H9 (cell line): ENCODE measurements at regions not wholly inside any gene's neighbourhood (a gene's known extent, or its start where the extent isn't known, plus 50 kb on each side); places are given as distances from the start of the nearest gene placed in this dataset.

ENCODE experiments used
- DNase-seq: peaks from one replicate; pipeline ENCODE4 v3.0.0-alpha.2; 2017
- H2AFZ ChIP-seq: one replicate; pipeline ENCODE4 v1.6.1; 2013; ENCODE audit warnings: mild to moderate bottlenecking, low read length, control low read depth, moderate library complexity
- H2AK5ac ChIP-seq: 2 replicates; pipeline ENCODE4 v1.6.1; 2013; ENCODE audit warnings: low read length, control low read depth, mixed read lengths; ENCODE audit not compliant: insufficient read length
- H2BK120ac ChIP-seq: one replicate; pipeline ENCODE4 v1.6.1; 2013; ENCODE audit warnings: low read depth, mild to moderate bottlenecking, low read length, control low read depth, inconsistent platforms; ENCODE audit not compliant: poor library complexity, severe bottlenecking
- H2BK12ac ChIP-seq: 2 replicates; pipeline ENCODE4 v1.6.1; 2013; ENCODE audit warnings: low read length, control low read depth, mixed read lengths, low read depth; ENCODE audit not compliant: insufficient read length
- H2BK15ac ChIP-seq: 2 replicates; pipeline ENCODE4 v1.6.1; 2013; ENCODE audit warnings: low read depth, low read length, control low read depth
- H2BK20ac ChIP-seq: one replicate; pipeline ENCODE4 v1.6.1; 2013; ENCODE audit warnings: low read depth, mild to moderate bottlenecking, low read length, control low read depth, inconsistent platforms; ENCODE audit not compliant: poor library complexity, severe bottlenecking
- H2BK5ac ChIP-seq: 2 replicates; pipeline ENCODE4 v1.6.1; 2013; ENCODE audit warnings: low read length, control low read depth, mixed read lengths; ENCODE audit not compliant: insufficient read length
- H3K14ac ChIP-seq: 2 replicates; pipeline ENCODE4 v1.6.1; 2013; ENCODE audit warnings: low read length, control low read depth; ENCODE audit not compliant: insufficient read depth
- H3K18ac ChIP-seq: 2 replicates; pipeline ENCODE4 v1.6.1; 2013; ENCODE audit warnings: low read depth, mild to moderate bottlenecking, mixed read lengths, low read length, control low read depth; ENCODE audit not compliant: insufficient read length
- H3K23ac ChIP-seq: 2 replicates; pipeline ENCODE4 v1.6.1; 2013; ENCODE audit warnings: low read length, control low read depth, mixed read lengths, low read depth; ENCODE audit not compliant: insufficient read length
- H3K23me2 ChIP-seq: 2 replicates; pipeline ENCODE4 v1.6.1; 2013; ENCODE audit warnings: low read depth, mild to moderate bottlenecking, mixed read lengths, low read length, control low read depth; ENCODE audit not compliant: insufficient read length, poor library complexity, severe bottlenecking
- H3K27ac ChIP-seq: 2 replicates; pipeline ENCODE4 v1.5.1; 2013; ENCODE audit warnings: low read length, control low read depth, mixed read lengths, low read depth; ENCODE audit not compliant: insufficient read length
- H3K27me3 ChIP-seq: 2 replicates; pipeline ENCODE4 v1.6.1; 2013; ENCODE audit warnings: low read length, control low read depth, inconsistent platforms; ENCODE audit not compliant: insufficient read depth
- H3K4ac ChIP-seq: 2 replicates; pipeline ENCODE4 v1.6.1; 2013; ENCODE audit warnings: low read depth, mild to moderate bottlenecking, control low read depth, inconsistent platforms, low read length, moderate library complexity
- H3K4me1 ChIP-seq: 2 replicates; pipeline ENCODE4 v1.6.1; 2013; ENCODE audit warnings: low read length, control low read depth, inconsistent platforms; ENCODE audit not compliant: insufficient read depth
- H3K4me2 ChIP-seq: 2 replicates; pipeline ENCODE4 v1.6.1; 2013; ENCODE audit warnings: low read length, control low read depth, mixed read lengths; ENCODE audit not compliant: insufficient read length, insufficient read depth
- H3K56ac ChIP-seq: 2 replicates; pipeline ENCODE4 v1.6.1; 2013; ENCODE audit warnings: low read depth, mild to moderate bottlenecking, mixed read lengths, low read length, control low read depth; ENCODE audit not compliant: insufficient read length
- H3K79me1 ChIP-seq: 2 replicates; pipeline ENCODE4 v1.6.1; 2013; ENCODE audit warnings: low read depth, mild to moderate bottlenecking, moderate library complexity, low read length, control low read depth, inconsistent platforms; ENCODE audit not compliant: insufficient read depth, poor library complexity, severe bottlenecking
- H3K79me2 ChIP-seq: 2 replicates; pipeline ENCODE4 v1.6.1; 2013; ENCODE audit warnings: low read length, control low read depth, inconsistent platforms; ENCODE audit not compliant: insufficient read depth
- H3K9ac ChIP-seq: 2 replicates; pipeline ENCODE4 v1.6.1; 2013; ENCODE audit warnings: low read length, control low read depth, mixed read lengths; ENCODE audit not compliant: insufficient read length; ENCODE audit errors: extremely low read depth
- H3K9me3 ChIP-seq: one replicate; pipeline ENCODE4 v1.6.1; 2013; ENCODE audit warnings: low read depth, low read length, inconsistent platforms; ENCODE audit not compliant: control insufficient read depth
- H3T11ph ChIP-seq: one replicate; pipeline ENCODE4 v1.6.1; 2013; ENCODE audit warnings: mild to moderate bottlenecking, low read length, control low read depth, inconsistent platforms
- H4K20me1 ChIP-seq: one replicate; pipeline ENCODE4 v1.6.1; 2013; ENCODE audit not compliant: control insufficient read depth, insufficient read length, insufficient read depth
- H4K5ac ChIP-seq: 2 replicates; pipeline ENCODE4 v1.6.1; 2013; ENCODE audit warnings: low read depth, mild to moderate bottlenecking, mixed read lengths, low read length, control low read depth; ENCODE audit not compliant: insufficient read length
- H4K8ac ChIP-seq: replicated peaks from 2 replicates; pipeline ENCODE4 v1.6.1; 2013; ENCODE audit warnings: low read length, control low read depth, mixed read lengths, low read depth; ENCODE audit not compliant: insufficient read length
- H4K91ac ChIP-seq: 2 replicates; pipeline ENCODE4 v1.6.1; 2013; ENCODE audit warnings: low read depth, mild to moderate bottlenecking, moderate library complexity, mixed read lengths, low read length, control low read depth; ENCODE audit not compliant: insufficient read length
- H3K27ac Mint-ChIP-seq, 3 experiments: 2 replicates in 2 of 3; 3 replicates in 1 of 3; pipeline ENCODE4 v1.8.0; 2020 to 2021; ENCODE audit warnings: mixed read lengths in 3 of 3, mild to moderate bottlenecking in 1 of 3, moderate library complexity in 1 of 3
- H3K27me3 Mint-ChIP-seq: 2 replicates; pipeline ENCODE4 v1.8.0; 2021; ENCODE audit warnings: low read depth, mild to moderate bottlenecking, moderate library complexity, mixed read lengths
- H3K36me3 Mint-ChIP-seq, 3 experiments: 2 replicates in 2 of 3; 3 replicates in 1 of 3; pipeline ENCODE4 v1.8.0; 2020 to 2021; ENCODE audit warnings: low read depth in 3 of 3, mixed read lengths in 3 of 3; ENCODE audit not compliant: insufficient read depth in 1 of 3
- H3K4me1 Mint-ChIP-seq, 2 experiments: 2 replicates each; pipeline ENCODE4 v1.8.0; 2020; ENCODE audit warnings: mixed read lengths in 2 of 2
- H3K4me3 Mint-ChIP-seq, 2 experiments: 2 replicates in 1 of 2; 3 replicates in 1 of 2; pipeline ENCODE4 v1.8.0; 2020 to 2021; ENCODE audit warnings: mild to moderate bottlenecking in 2 of 2, mixed read lengths in 2 of 2, moderate library complexity in 1 of 2
- H3K9me3 Mint-ChIP-seq, 2 experiments: 2 replicates in 1 of 2; 3 replicates in 1 of 2; pipeline ENCODE4 v1.8.0; 2020; ENCODE audit warnings: mild to moderate bottlenecking in 2 of 2, mixed read lengths in 2 of 2, moderate library complexity in 1 of 2
- CTCF ChIP-seq: fragments of 200-600 bp; sonication (generic); conservative IDR thresholded peaks from 3 replicates; pipeline ENCODE4 v1.8.0; 2021; ENCODE audit warnings: antibody characterized with exemption, mild to moderate bottlenecking
- WGBS: extraction: QIAGEN DNeasy Blood & Tissue Kit; methylation state at CpG from one replicate; pipeline ENCODE4 v1.1.7; 2013; ENCODE audit warnings: missing lambda C conversion rate, low lambda C conversion rate, mixed read lengths; ENCODE audit not compliant: insufficient read length; ENCODE audit errors: extremely low coverage; 5-methylcytosine and 5-hydroxymethylcytosine counted together

DNA sequence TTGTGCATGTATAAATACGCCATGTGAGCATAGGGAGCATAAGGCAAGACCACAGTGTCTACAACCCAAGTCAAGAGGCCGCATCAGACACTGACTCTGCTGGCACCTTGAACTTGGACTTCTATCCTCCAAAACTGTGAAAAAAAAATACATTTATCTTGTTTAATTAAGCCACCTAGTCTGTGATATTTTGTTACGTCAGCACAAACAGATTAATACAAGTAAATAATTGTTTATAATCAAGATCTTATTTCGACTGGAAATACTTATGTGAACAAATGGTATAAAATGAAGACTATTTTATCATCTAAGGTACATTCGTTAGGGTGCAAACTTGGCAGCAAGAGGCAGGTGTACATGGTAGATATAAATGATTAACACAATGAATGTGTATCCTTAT is 599.3 kb upstream of the LRRC4C start:
- no peak overlapping the region for H2BK120ac ChIP-seq
- H3K27ac Mint-ChIP-seq: no peak overlapping the region
- no peak overlapping the region for H3K4me2 ChIP-seq
- H3K9ac ChIP-seq: no peak overlapping the region
- H3K18ac ChIP-seq: no peak overlapping the region
- H3K4me3 Mint-ChIP-seq: no peak overlapping the region
- no peaks in the 10 kb centered on the region for H3K79me1 ChIP-seq
- H2BK12ac ChIP-seq: no peak overlapping the region
- no peak overlapping the region for H3K56ac ChIP-seq
- no peaks in the 10 kb centered on the region for H3K27me3 Mint-ChIP-seq
- no peak overlapping the region for H4K5ac ChIP-seq
- no peaks in the 10 kb centered on the region; a peak in 1 of 5 replicates for H3K9me3 Mint-ChIP-seq
- H3K4ac ChIP-seq: no peak overlapping the region
- H3K79me2 ChIP-seq: no peaks in the 10 kb centered on the region
- H3K14ac ChIP-seq: no peak overlapping the region
- WGBS: no CpG with 5 or more reads among the region's 5 CpGs
- H2BK5ac ChIP-seq: no peak overlapping the region
- no peaks in the 10 kb centered on the region for H3K4me1 Mint-ChIP-seq
- H3K4me1 ChIP-seq: no peaks in the 10 kb centered on the region
- no peak overlapping the region for H2BK20ac ChIP-seq
- TF ChIP-seq CTCF: no peak
- no peak overlapping the region for H3K23ac ChIP-seq
- no peak overlapping the region for H2AFZ ChIP-seq
- no peak overlapping the region for H2BK15ac ChIP-seq
- H3K9me3 ChIP-seq: no peaks in the 10 kb centered on the region
- H4K20me1 ChIP-seq: no peaks in the 10 kb centered on the region
- DNase-seq: no peak
- H3K36me3 Mint-ChIP-seq: no peaks in the 10 kb centered on the region
- H3T11ph ChIP-seq: no peak overlapping the region
- H3K27me3 ChIP-seq: no peaks in the 10 kb centered on the region
- no peak overlapping the region for H4K91ac ChIP-seq
- no peak overlapping the region for H3K27ac ChIP-seq
- no peaks in the 10 kb centered on the region for H3K23me2 ChIP-seq
- no peak overlapping the region for H4K8ac ChIP-seq
- H2AK5ac ChIP-seq: no peak overlapping the region
